K562 (cell line): ENCODE measurements at regions not wholly inside any gene's neighbourhood (a gene's known extent, or its start where the extent isn't known, plus 50 kb on each side); places are given as distances from the start of the nearest gene placed in this dataset.

Experiments
- ATAC-seq: fragments of 200-7000 bp; cut with Tn5 transposase; 3 replicates; pipeline ENCODE4 v1.9.1; 2020; ENCODE audit warnings: moderate library complexity
- BruUV-seq: library from RNA; stranded (reverse); fragments of 400-500 nt; replicated peaks from 2 replicates; lab custom pipeline; 2021; lab: Mats Ljungman, UMichigan
- CTCF ChIA-PET: fragments of 300-600 bp; formaldehyde crosslinking; extraction: SDS; loops from one replicate; lab custom pipeline; 2021; ENCODE audit warnings: low intra/inter-chr PET ratio; lab: Yijun Ruan, JAX
- POLR2A ChIA-PET: fragments of 300-600, 350-650 bp; sonication (Branson Sonifier 250); formaldehyde crosslinking; extraction: SDS; loops from one replicate; lab custom pipeline; 2021; ENCODE audit warnings: antibody characterized with exemption, inconsistent platforms; lab: Yijun Ruan, JAX
- DNase-seq, 4 experiments: peaks; one replicate each; pipeline versions ENCODE4 v3.0.0 to v3.0.0-alpha.2; 2011 to 2018; ENCODE audit warnings: low spot score in 3 of 4, mixed read lengths in 3 of 4; ENCODE audit errors: extremely low read depth in 1 of 4
- FAIRE-seq: peaks from 2 replicates; lab custom pipeline; 2011; peaks lifted over from hg19 to GRCh38; lab: Jason Lieb, UNC
- H2AFZ ChIP-seq: 2 replicates; pipeline ENCODE4 v1.6.0; 2011; ENCODE audit warnings: low read depth, low read length, control low read depth, inconsistent platforms
- H3K27ac ChIP-seq: fragments of 200-600 bp; 3 replicates; pipeline ENCODE4 v1.8.0; 2011; ENCODE audit warnings: low read depth, mild to moderate bottlenecking, control low read depth, inconsistent platforms, low read length, moderate library complexity, mixed read lengths; ENCODE audit errors: extremely low read depth
- H3K27me3 ChIP-seq, 2 experiments: fragments of 300-600 bp in 1 of 2; 2 replicates in 1 of 2; 3 replicates in 1 of 2; pipeline versions ENCODE4 v1.6.0 to v1.8.0; 2011; ENCODE audit warnings: inconsistent platforms in 2 of 2, low read length in 2 of 2, mild to moderate bottlenecking in 1 of 2, mixed read lengths in 1 of 2, moderate library complexity in 1 of 2; ENCODE audit not compliant: control insufficient read depth in 2 of 2, insufficient read depth in 2 of 2
- H3K36me3 ChIP-seq: fragments of 300-600 bp; 3 replicates; pipeline ENCODE4 v1.8.0; 2011; ENCODE audit warnings: mild to moderate bottlenecking, low read length, inconsistent platforms; ENCODE audit not compliant: control insufficient read depth, insufficient read depth
- H3K4me1 ChIP-seq, 2 experiments: fragments of 200-600 bp in 1 of 2; replicated peaks in 1 of 2; 2 replicates in 1 of 2; 3 replicates in 1 of 2; pipeline versions ENCODE4 v1.5.1 to v1.8.0; 2011; ENCODE audit warnings: inconsistent platforms in 2 of 2, low read length in 2 of 2, mild to moderate bottlenecking in 1 of 2, mixed read lengths in 1 of 2, moderate library complexity in 1 of 2; ENCODE audit not compliant: control insufficient read depth in 2 of 2, insufficient read depth in 2 of 2
- H3K4me2 ChIP-seq: 2 replicates; pipeline ENCODE4 v1.6.1; 2011; ENCODE audit warnings: low read length, control low read depth, inconsistent platforms, mixed read lengths; ENCODE audit not compliant: insufficient read depth
- H3K4me3 ChIP-seq: fragments of 200-600 bp; sonication (generic), shearing (Covaris generic); 2 replicates; pipeline ENCODE4 v1.5.1; 2016; ENCODE audit warnings: control low read depth, inconsistent platforms
- H3K79me2 ChIP-seq: fragments of 200-600 bp; 3 replicates; pipeline ENCODE4 v1.8.0; 2011; ENCODE audit warnings: low read length, inconsistent platforms; ENCODE audit not compliant: control insufficient read depth, insufficient read depth
- H3K9ac ChIP-seq, 2 experiments: 2 replicates each; pipeline versions ENCODE4 v1.6.0 to v1.6.1; 2011; ENCODE audit warnings: low read depth in 2 of 2, low read length in 2 of 2, control low read depth in 1 of 2, inconsistent platforms in 1 of 2, mild to moderate bottlenecking in 1 of 2, mixed read lengths in 1 of 2; ENCODE audit not compliant: insufficient read depth in 1 of 2
- H3K9me1 ChIP-seq: one replicate; pipeline ENCODE4 v1.6.0; 2011; ENCODE audit warnings: inconsistent platforms, mild to moderate bottlenecking, low read length, moderate library complexity; ENCODE audit not compliant: control insufficient read depth, insufficient read depth
- H3K9me3 ChIP-seq: replicated peaks from 2 replicates; pipeline ENCODE4 v1.5.1; 2011; ENCODE audit warnings: low read depth, low read length, inconsistent platforms; ENCODE audit not compliant: control insufficient read depth, insufficient read depth
- H4K20me1 ChIP-seq: replicated peaks from 2 replicates; pipeline ENCODE4 v1.6.1; 2011; ENCODE audit warnings: low read length, inconsistent platforms, mixed read lengths; ENCODE audit not compliant: control insufficient read depth, insufficient read depth
- SETDB1 ChIP-seq: IDR thresholded peaks from one replicate; pipeline ENCODE4 v1.6.1; 2012; ENCODE audit warnings: low read length, control low read depth, inconsistent platforms
- WGBS: fragments of 100-300 bp; shearing (Covaris generic); methylation state at CpG from one replicate; pipeline ENCODE4 v1.1.6; 2016; ENCODE audit warnings: low coverage, mixed read lengths; ENCODE audit not compliant: insufficient coverage; ENCODE audit errors: missing lambda C conversion rate; 5-methylcytosine and 5-hydroxymethylcytosine counted together
- in situ Hi-C: fragments of 300-500 bp; cut with MboI; formaldehyde crosslinking; loops from 4 replicates; pipeline ENCODE4 v1.15.0; 2018; ENCODE audit warnings: inconsistent platforms, mixed read lengths
- intact Hi-C: fragments of 100-400 bp; cut with micrococcal nuclease; formaldehyde crosslinking; loops from 2 replicates; pipeline ENCODE4 v1.14.2; 2022
- TF ChIP-seq, protein P1 (sequence below), 2 experiments: fragments of 450-650 bp; IDR thresholded peaks; 2 replicates each; pipeline ENCODE4 v1.6.1; 2016; ENCODE audit warnings: mild to moderate bottlenecking in 2 of 2, borderline replicate concordance in 1 of 2, low read depth in 1 of 2, moderate library complexity in 1 of 2
- TF ChIP-seq, protein P2 (sequence below): fragments of 250-450 bp; sonication (Bioruptor Pico); IDR thresholded peaks from 2 replicates; pipeline ENCODE4 v1.5.0; 2020; ENCODE audit warnings: mild to moderate bottlenecking, borderline replicate concordance
- TF ChIP-seq, protein P3 (sequence below): fragments of 450-650 bp; IDR thresholded peaks from 2 replicates; pipeline ENCODE4 v1.6.1; 2014; ENCODE audit warnings: low read depth, mild to moderate bottlenecking, moderate library complexity, borderline replicate concordance

DNA sequence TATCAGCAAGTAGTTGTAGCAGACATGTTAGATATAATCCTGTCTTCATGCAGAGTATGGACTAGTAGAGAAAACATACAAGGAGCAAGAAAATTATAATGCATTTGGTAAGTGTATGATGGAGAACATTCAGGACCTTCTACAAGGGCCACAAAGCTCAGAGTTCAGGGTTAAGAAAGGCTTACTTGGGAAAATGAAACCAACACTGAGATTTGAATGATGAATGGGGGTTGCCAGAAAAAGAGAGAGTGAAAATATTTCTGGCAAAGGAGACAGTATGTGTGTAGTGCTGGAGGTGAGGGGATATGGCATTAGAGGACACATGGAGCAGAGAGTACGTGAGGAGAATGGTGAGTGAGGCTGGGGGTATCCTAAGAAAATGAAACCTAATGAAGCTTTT, 169.8 kb upstream of the STK32A start:
- Histone ChIP-seq H3K9me3 (no peaks in the 10 kb centered on the region), H3K27ac (no peak overlapping the region), H3K4me2 (no peak overlapping the region), H3K4me3 (no peak overlapping the region), H3K36me3 (no peaks in the 10 kb centered on the region), H3K9me1 (no peaks in the 10 kb centered on the region), H4K20me1 (no peaks in the 10 kb centered on the region), H3K27me3 (no peaks in the 10 kb centered on the region)
- ChIA-PET CTCF (no interaction called here), POLR2A (no interaction called here)
- in situ Hi-C loops = no loop called here
- no peak for DNase-seq
- 0% methylated on average over 1 of the region's 1 CpG for WGBS
- no peak for TF ChIP-seq SETDB1
- TF ChIP-seq, protein P1, sequence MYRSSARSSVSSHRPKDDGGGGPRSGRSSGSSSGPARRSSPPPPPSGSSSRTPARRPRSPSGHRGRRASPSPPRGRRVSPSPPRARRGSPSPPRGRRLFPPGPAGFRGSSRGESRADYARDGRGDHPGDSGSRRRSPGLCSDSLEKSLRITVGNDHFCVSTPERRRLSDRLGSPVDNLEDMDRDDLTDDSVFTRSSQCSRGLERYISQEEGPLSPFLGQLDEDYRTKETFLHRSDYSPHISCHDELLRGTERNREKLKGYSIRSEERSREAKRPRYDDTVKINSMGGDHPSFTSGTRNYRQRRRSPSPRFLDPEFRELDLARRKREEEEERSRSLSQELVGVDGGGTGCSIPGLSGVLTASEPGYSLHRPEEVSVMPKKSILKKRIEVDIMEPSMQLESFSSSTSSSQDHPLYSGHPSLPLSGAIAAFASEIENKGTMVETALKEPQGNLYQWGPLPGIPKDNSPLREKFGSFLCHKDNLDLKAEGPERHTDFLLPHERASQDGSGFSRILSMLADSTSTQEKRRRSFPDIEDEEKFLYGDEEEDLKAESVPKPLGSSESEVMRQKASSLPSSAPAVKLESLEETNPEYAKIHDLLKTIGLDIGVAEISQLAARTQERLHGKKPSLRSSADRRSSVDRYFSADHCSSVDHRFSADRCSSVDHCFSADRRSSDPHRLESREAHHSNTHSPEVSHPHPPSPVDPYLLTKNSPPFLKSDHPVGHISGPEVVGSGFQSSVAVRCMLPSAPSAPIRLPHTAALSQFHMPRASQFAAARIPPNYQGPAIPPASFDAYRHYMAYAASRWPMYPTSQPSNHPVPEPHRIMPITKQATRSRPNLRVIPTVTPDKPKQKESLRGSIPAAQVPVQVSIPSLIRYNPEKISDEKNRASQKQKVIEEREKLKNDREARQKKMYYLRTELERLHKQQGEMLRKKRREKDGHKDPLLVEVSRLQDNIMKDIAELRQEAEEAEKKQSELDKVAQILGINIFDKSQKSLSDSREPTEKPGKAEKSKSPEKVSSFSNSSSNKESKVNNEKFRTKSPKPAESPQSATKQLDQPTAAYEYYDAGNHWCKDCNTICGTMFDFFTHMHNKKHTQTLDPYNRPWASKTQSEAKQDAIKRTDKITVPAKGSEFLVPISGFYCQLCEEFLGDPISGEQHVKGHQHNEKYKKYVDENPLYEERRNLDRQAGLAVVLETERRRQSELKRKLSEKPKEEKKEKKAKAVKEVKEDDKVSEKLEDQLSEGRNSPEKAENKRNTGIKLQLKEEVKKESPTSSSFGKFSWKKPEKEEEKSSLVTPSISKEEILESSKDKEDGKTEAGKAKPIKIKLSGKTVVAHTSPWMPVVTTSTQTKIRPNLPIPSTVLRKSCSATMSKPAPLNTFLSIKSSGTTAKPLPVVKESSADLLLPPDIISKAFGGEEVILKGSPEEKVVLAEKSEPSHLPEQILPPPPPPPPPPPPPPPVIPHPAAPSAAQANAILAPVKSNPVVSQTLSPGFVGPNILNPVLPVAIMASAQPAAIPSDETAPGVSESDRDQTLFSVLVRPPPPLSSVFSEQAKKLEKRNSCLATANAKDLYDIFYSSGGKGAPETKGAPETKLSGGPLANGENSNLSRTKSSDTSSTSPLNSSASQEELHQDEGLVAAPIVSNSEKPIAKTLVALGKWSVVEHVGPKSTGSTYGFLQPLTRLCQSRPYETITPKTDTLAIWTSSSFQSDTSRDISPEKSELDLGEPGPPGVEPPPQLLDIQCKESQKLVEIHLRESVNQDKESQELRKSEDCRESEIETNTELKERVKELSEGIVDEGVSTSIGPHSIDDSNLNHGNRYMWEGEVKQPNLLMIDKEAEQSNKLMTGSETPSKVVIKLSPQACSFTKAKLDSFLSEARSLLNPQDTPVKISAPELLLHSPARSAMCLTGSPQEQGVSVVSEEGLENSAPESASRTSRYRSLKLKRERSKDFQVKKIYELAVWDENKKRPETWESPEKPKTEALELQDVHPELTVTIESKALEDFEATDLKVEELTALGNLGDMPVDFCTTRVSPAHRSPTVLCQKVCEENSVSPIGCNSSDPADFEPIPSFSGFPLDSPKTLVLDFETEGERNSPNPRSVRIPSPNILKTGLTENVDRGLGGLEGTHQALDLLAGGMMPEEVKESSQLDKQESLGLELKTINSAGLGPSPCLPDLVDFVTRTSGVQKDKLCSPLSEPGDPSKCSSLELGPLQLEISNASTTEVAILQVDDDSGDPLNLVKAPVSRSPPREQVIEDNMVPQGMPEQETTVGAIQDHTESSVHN (IDR thresholded peaks at IDR 0.05; ENCODE audit: borderline replicate concordance in 1 of 2, low read depth in 1 of 2) = no peak
- TF ChIP-seq, protein P2, sequence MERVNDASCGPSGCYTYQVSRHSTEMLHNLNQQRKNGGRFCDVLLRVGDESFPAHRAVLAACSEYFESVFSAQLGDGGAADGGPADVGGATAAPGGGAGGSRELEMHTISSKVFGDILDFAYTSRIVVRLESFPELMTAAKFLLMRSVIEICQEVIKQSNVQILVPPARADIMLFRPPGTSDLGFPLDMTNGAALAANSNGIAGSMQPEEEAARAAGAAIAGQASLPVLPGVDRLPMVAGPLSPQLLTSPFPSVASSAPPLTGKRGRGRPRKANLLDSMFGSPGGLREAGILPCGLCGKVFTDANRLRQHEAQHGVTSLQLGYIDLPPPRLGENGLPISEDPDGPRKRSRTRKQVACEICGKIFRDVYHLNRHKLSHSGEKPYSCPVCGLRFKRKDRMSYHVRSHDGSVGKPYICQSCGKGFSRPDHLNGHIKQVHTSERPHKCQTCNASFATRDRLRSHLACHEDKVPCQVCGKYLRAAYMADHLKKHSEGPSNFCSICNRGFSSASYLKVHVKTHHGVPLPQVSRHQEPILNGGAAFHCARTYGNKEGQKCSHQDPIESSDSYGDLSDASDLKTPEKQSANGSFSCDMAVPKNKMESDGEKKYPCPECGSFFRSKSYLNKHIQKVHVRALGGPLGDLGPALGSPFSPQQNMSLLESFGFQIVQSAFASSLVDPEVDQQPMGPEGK = no peak
- TF ChIP-seq, protein P3, sequence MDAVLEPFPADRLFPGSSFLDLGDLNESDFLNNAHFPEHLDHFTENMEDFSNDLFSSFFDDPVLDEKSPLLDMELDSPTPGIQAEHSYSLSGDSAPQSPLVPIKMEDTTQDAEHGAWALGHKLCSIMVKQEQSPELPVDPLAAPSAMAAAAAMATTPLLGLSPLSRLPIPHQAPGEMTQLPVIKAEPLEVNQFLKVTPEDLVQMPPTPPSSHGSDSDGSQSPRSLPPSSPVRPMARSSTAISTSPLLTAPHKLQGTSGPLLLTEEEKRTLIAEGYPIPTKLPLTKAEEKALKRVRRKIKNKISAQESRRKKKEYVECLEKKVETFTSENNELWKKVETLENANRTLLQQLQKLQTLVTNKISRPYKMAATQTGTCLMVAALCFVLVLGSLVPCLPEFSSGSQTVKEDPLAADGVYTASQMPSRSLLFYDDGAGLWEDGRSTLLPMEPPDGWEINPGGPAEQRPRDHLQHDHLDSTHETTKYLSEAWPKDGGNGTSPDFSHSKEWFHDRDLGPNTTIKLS = no peak
- TF ChIP-seq, all 486 proteins: peak for 0
- intact Hi-C loops = no loop called here
- FAIRE-seq = no peak
- Histone ChIP-seq H2AFZ (no peak overlapping the region), H3K79me2 (no peaks in the 10 kb centered on the region), H3K4me1 (no peaks in the 10 kb centered on the region), H3K9ac (no peak overlapping the region)
- ATAC-seq = no peak
- no TSS peak for BruUV-seq
